OCI-LY1 (cell line): ENCODE measurements at regions not wholly inside any gene's neighbourhood (a gene's known extent, or its start where the extent isn't known, plus 50 kb on each side); places are given as distances from the start of the nearest gene placed in this dataset.

Experiments
- CTCF ChIP-seq: fragments of 200-600 bp; sonication (generic), shearing (Covaris generic); IDR thresholded peaks from 2 replicates; pipeline ENCODE4 v1.5.1; 2017; ENCODE audit warnings: mild to moderate bottlenecking, antibody characterized with exemption, low read length, moderate library complexity, mixed read lengths
- EZH2 ChIP-seq: fragments of 200-600 bp; sonication (generic), shearing (Covaris generic); IDR thresholded peaks from 2 replicates; pipeline ENCODE4 v1.8.0; 2017; ENCODE audit warnings: borderline replicate concordance, mixed run types, mild to moderate bottlenecking, antibody characterized with exemption, low read length, moderate library complexity, mixed read lengths

- TF ChIP-seq CTCF (no peak), EZH2 (no peak)
Measured at GRCh38 chr6:105851113-105851580, 235.0 kb upstream of the PRDM1 start.
